ENCODE measurements at regions not wholly inside any gene's neighbourhood (a gene's known extent, or its start where the extent isn't known, plus 50 kb on each side); places are given as distances from the start of the nearest gene placed in this dataset.

- no peak overlapping the region for H3K4me3 ChIP-seq (ENCODE audit: control insufficient read depth, low read depth, low read length)
- TF ChIP-seq CTCF (conservative IDR thresholded peaks at IDR 0.05; ENCODE audit: control insufficient read depth, insufficient read depth, low read depth, low read length) = no peak
- DNase-seq (ENCODE audit: low read depth) = peak; percentile 10
Observed at GRCh38 chr1:219020386-219020785, 153.3 kb upstream of the LYPLAL1 start.

- DNase-seq (ENCODE audit: low read depth) = no peak
- TF ChIP-seq CTCF (conservative IDR thresholded peaks at IDR 0.05; ENCODE audit: control insufficient read depth, insufficient read depth, low read depth, low read length) = no peak
- no peak overlapping the region for H3K4me3 ChIP-seq (ENCODE audit: control insufficient read depth, low read depth, low read length)
Observed at GRCh38 chr1:219020846-219021245, 152.8 kb upstream of the LYPLAL1 start.

- no peak for TF ChIP-seq CTCF (conservative IDR thresholded peaks at IDR 0.05; ENCODE audit: control insufficient read depth, insufficient read depth, low read depth, low read length)
- H3K4me3 ChIP-seq (ENCODE audit: control insufficient read depth, low read depth, low read length) = no peak overlapping the region
- DNase-seq (ENCODE audit: low read depth) = peak; percentile 34
Observed at GRCh38 chr1:219027146-219027673, 146.5 kb upstream of the LYPLAL1 start.

GRCh38 chr1:219031809-219032208, 141.9 kb upstream of the LYPLAL1 start:
- no peak for TF ChIP-seq CTCF (conservative IDR thresholded peaks at IDR 0.05; ENCODE audit: control insufficient read depth, insufficient read depth, low read depth, low read length)
- no peak overlapping the region for H3K4me3 ChIP-seq (ENCODE audit: control insufficient read depth, low read depth, low read length)
- DNase-seq (ENCODE audit: low read depth) = peak; percentile 7

GRCh38 chr1:219038398-219038797, 135.3 kb upstream of the LYPLAL1 start:
- no peak overlapping the region for H3K4me3 ChIP-seq (ENCODE audit: control insufficient read depth, low read depth, low read length)
- no peak for DNase-seq (ENCODE audit: low read depth)
- TF ChIP-seq CTCF (conservative IDR thresholded peaks at IDR 0.05; ENCODE audit: control insufficient read depth, insufficient read depth, low read depth, low read length) = no peak

GRCh38 chr1:219039017-219039681, 134.5 kb upstream of the LYPLAL1 start:
- no peak for TF ChIP-seq CTCF (conservative IDR thresholded peaks at IDR 0.05; ENCODE audit: control insufficient read depth, insufficient read depth, low read depth, low read length)

More at GRCh38 chr1:219039017-219039681, 134.5 kb upstream of the LYPLAL1 start:
- no peak for DNase-seq (ENCODE audit: low read depth)
- no peak overlapping the region for H3K4me3 ChIP-seq (ENCODE audit: control insufficient read depth, low read depth, low read length)

Data from fibroblast of mammary gland (primary cell).